ENCODE measurements at regions not wholly inside any gene's neighbourhood (a gene's known extent, or its start where the extent isn't known, plus 50 kb on each side); places are given as distances from the start of the nearest gene placed in this dataset.

- no peak overlapping the region for H3K4me3 ChIP-seq (ENCODE audit: low read depth, low read length)
- no peak for TF ChIP-seq CTCF (conservative IDR thresholded peaks at IDR 0.05; ENCODE audit: low read depth, low read length)
- no peak for DNase-seq (ENCODE audit: low read depth)
These were observed 435.0 kb upstream of the SMIM21 start for GRCh38 chr18:75862458-75862857.

- no peak for DNase-seq (ENCODE audit: low read depth)
- H3K4me3 ChIP-seq (ENCODE audit: low read depth, low read length), result no peak overlapping the region
- no peak for TF ChIP-seq CTCF (conservative IDR thresholded peaks at IDR 0.05; ENCODE audit: low read depth, low read length)
These were observed 432.7 kb upstream of the SMIM21 start for GRCh38 chr18:75860166-75860565.

GRCh38 chr18:75859533-75859932 is 432.0 kb upstream of the SMIM21 start:
- no peak overlapping the region for H3K4me3 ChIP-seq (ENCODE audit: low read depth, low read length)
- no peak for TF ChIP-seq CTCF (conservative IDR thresholded peaks at IDR 0.05; ENCODE audit: low read depth, low read length)
- DNase-seq (ENCODE audit: low read depth), result no peak

- DNase-seq (ENCODE audit: low read depth), result no peak
- TF ChIP-seq CTCF (conservative IDR thresholded peaks at IDR 0.05; ENCODE audit: low read depth, low read length), result no peak
These were observed 431.3 kb upstream of the SMIM21 start for GRCh38 chr18:75858754-75859153.

GRCh38 chr18:75857558-75857957 is 430.1 kb upstream of the SMIM21 start:
- no peak for TF ChIP-seq CTCF (conservative IDR thresholded peaks at IDR 0.05; ENCODE audit: low read depth, low read length)

More at GRCh38 chr18:75858754-75859153, 431.3 kb upstream of the SMIM21 start:
- no peak overlapping the region for H3K4me3 ChIP-seq (ENCODE audit: low read depth, low read length)

GRCh38 chr18:75854808-75855207 is 427.3 kb upstream of the SMIM21 start:
- no peak for DNase-seq (ENCODE audit: low read depth)
- no peak overlapping the region for H3K4me3 ChIP-seq (ENCODE audit: low read depth, low read length)
- no peak for TF ChIP-seq CTCF (conservative IDR thresholded peaks at IDR 0.05; ENCODE audit: low read depth, low read length)

More at GRCh38 chr18:75857558-75857957, 430.1 kb upstream of the SMIM21 start:
- DNase-seq (ENCODE audit: low read depth), result no peak
- no peak overlapping the region for H3K4me3 ChIP-seq (ENCODE audit: low read depth, low read length)

- DNase-seq (ENCODE audit: low read depth), result no peak
- H3K4me3 ChIP-seq (ENCODE audit: low read depth, low read length), result no peak overlapping the region
- peak; percentile 2 for TF ChIP-seq CTCF (conservative IDR thresholded peaks at IDR 0.05; ENCODE audit: low read depth, low read length)
These were observed 426.7 kb upstream of the SMIM21 start for GRCh38 chr18:75854174-75854573.
